ENCODE measurements at regions not wholly inside any gene's neighbourhood (a gene's known extent, or its start where the extent isn't known, plus 50 kb on each side); places are given as distances from the start of the nearest gene placed in this dataset.
"Not testable (repeated sequence)": the region's sequence is repeated elsewhere in the genome, so short reads cannot be mapped to it uniquely, and the experiment has no call there.

DNA sequence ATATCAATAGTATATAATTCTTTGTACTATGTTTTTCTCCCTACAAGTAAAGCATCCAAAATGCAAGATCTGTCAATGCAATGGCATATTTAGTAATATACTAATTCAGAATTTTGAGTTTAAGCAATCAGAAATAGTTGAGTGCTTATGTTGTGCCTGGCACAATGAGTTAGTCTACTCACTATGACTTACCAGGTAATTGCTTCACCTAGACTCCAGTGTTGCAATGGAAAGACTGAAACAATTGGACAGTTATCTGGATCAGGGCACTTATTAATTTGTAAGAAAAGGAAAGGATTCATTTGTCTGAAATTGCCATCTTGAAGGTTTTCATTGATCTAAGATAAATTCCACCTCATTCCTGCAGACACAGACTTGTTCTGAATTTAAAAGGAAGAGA is 97.6 kb upstream of the TCF4 start:
- Histone ChIP-seq H3K9ac (ENCODE audit: low read length) (no peak overlapping the region), H3K4me2 (ENCODE audit: low read depth, low read length) (no peak overlapping the region), H3K27ac (ENCODE audit: low read length) (no peak overlapping the region), H3K9me3 (replicated peaks; ENCODE audit: insufficient read depth, low read length) (no peaks in the 10 kb centered on the region), H3K36me3 (replicated peaks; ENCODE audit: insufficient read depth, low read length) (no peaks in the 10 kb centered on the region), H3K79me2 (ENCODE audit: low read length) (no peaks in the 10 kb centered on the region), H3K4me1 (ENCODE audit: low read length) (no peaks in the 10 kb centered on the region), H4K20me1 (ENCODE audit: insufficient read depth, low read length) (no peaks in the 10 kb centered on the region), H3K4me3 (ENCODE audit: low read length) (no peak overlapping the region), H2AFZ (ENCODE audit: low read length) (no peak overlapping the region), H3K9me2 (replicated peaks; ENCODE audit: insufficient read depth, low read length) (no peaks in the 10 kb centered on the region), H3K27me3 (replicated peaks; ENCODE audit: insufficient read depth, low read length) (no peaks in the 10 kb centered on the region), H3F3A (ENCODE audit: insufficient read depth, low read length) (no peaks in the 10 kb centered on the region)
- TF ChIP-seq, protein P1, sequence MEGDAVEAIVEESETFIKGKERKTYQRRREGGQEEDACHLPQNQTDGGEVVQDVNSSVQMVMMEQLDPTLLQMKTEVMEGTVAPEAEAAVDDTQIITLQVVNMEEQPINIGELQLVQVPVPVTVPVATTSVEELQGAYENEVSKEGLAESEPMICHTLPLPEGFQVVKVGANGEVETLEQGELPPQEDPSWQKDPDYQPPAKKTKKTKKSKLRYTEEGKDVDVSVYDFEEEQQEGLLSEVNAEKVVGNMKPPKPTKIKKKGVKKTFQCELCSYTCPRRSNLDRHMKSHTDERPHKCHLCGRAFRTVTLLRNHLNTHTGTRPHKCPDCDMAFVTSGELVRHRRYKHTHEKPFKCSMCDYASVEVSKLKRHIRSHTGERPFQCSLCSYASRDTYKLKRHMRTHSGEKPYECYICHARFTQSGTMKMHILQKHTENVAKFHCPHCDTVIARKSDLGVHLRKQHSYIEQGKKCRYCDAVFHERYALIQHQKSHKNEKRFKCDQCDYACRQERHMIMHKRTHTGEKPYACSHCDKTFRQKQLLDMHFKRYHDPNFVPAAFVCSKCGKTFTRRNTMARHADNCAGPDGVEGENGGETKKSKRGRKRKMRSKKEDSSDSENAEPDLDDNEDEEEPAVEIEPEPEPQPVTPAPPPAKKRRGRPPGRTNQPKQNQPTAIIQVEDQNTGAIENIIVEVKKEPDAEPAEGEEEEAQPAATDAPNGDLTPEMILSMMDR (IDR thresholded peaks at IDR 0.05; ENCODE audit: low read length) = no peak
- TF ChIP-seq EZH2 (optimal IDR thresholded peaks at IDR 0.05; ENCODE audit: low read depth, low read length) = no peak
- no peak for TF ChIP-seq EZH2phosphoT487 (IDR thresholded peaks at IDR 0.05; ENCODE audit: low read length)
- DNase-seq = no peak

DNA sequence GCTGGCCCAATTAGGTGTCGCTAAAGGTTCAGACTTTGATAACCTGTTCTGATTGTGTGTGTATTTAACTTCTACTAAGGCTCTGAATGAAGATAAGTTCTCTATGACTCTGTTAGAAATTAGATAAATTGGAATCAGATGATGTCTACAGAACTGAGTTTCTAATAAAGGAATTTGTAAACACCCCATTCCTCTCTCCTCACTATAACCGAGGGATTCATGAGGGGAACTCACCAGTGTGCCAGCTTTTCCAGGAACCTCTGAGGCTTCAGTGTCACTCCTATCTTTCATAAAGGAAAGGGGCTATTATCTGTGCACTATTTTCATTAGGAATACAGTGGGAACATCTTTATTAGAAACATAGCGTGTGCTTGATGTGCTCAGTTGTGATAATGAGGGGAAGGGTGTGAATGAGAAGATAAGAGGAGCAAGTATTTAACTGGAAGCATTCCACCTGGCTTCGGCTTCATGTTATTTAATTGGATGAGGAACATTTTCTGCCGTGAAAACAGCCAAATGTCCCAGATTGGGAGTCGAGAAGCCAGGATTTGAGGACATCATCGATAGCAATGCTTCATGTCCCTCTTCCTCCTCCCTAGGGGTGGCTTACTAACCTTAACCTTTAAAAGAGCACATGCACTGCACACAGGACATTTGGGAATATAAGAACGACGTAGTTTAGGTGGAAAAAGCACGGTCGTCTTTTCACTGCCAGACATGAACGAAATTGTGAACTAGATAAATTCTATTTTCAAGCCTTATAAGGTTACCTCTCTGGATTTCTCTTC is 84.8 kb upstream of the TCF4 start:
- no peaks in the 10 kb centered on the region for H3K27me3 ChIP-seq (replicated peaks; ENCODE audit: insufficient read depth, low read length)
- H3K4me3 ChIP-seq (ENCODE audit: low read length) = no peak overlapping the region
- no peaks in the 10 kb centered on the region for H3K9me3 ChIP-seq (replicated peaks; ENCODE audit: insufficient read depth, low read length)
- no peak overlapping the region for H3K4me2 ChIP-seq (ENCODE audit: low read depth, low read length)
- H2AFZ ChIP-seq (ENCODE audit: low read length) = no peak overlapping the region
- H3K36me3 ChIP-seq (replicated peaks; ENCODE audit: insufficient read depth, low read length) = no peaks in the 10 kb centered on the region
- H3K9ac ChIP-seq (ENCODE audit: low read length) = no peak overlapping the region
- TF ChIP-seq, protein P1 (IDR thresholded peaks at IDR 0.05; ENCODE audit: low read length) = no peak
- TF ChIP-seq EZH2phosphoT487 (IDR thresholded peaks at IDR 0.05; ENCODE audit: low read length) = no peak
- no peak for TF ChIP-seq EZH2 (optimal IDR thresholded peaks at IDR 0.05; ENCODE audit: low read depth, low read length)
- no peaks in the 10 kb centered on the region for H3F3A ChIP-seq (ENCODE audit: insufficient read depth, low read length)
- H3K79me2 ChIP-seq (ENCODE audit: low read length) = no peaks in the 10 kb centered on the region
- H3K27ac ChIP-seq (ENCODE audit: low read length) = no peak overlapping the region
- H3K4me1 ChIP-seq (ENCODE audit: low read length) = no peaks in the 10 kb centered on the region
- no peaks in the 10 kb centered on the region for H3K9me2 ChIP-seq (replicated peaks; ENCODE audit: insufficient read depth, low read length)
- no peak for DNase-seq
- no peaks in the 10 kb centered on the region for H4K20me1 ChIP-seq (ENCODE audit: insufficient read depth, low read length)

DNA sequence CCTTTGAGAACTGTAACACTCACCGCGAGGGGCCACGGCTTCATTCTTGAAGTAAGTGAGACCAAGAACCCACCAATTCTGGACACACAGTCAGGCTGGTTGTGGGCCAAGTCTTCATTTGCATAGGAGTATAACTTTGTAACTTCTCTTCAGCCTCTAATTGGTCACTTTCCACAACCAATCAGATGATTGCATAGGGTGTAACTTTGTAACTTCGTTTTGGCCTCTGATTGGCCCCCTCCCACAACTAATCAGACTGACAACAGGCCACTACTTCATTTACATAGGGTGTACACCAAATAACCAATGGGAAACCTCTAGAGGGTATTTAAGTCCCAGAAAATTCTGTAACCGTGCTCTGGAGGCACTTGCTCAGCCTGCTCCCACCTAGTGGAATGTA is 77.5 kb upstream of the TCF4 start:
- no peak for DNase-seq
- H3K27me3 ChIP-seq (replicated peaks; ENCODE audit: insufficient read depth, low read length) = no peaks in the 10 kb centered on the region
- no peak for TF ChIP-seq EZH2 (optimal IDR thresholded peaks at IDR 0.05; ENCODE audit: low read depth, low read length)
- TF ChIP-seq, protein P1 (IDR thresholded peaks at IDR 0.05; ENCODE audit: low read length) = no peak

DNA sequence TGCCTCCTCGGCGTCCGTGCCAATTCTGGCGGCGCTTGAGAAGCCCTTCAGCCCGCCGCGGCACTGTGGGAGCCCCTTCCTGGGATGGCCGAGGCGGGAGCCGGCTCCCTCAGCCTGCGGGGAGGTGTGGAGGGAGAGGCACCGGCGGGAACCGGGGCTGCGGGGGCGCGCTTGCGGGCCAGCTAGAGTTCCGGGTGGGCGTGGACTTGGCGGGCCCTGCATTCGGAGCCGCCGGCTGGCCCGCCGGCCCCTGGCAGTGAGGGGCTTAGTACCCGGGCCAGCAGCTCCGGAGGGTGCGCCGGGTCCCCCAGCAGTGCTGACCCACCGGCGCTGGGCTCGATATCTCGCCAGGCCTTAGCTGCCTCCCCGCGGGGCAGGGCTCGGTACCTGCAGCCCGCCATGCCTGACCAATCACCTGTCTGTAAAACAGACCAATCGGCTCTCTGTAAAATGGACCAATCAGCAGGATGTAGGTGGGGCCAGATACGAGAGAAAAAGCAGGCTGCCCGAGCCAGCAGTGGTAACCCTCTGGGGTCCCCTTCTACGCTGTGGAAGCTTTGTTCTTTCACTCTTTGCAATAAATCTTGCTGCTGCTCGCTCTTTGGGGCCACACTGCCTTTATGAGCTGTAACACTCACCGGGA is 76.9 kb upstream of the TCF4 start:
- H2AFZ ChIP-seq (ENCODE audit: low read length); H3K4me3 ChIP-seq (ENCODE audit: low read length); DNase-seq; H3K4me1 ChIP-seq (ENCODE audit: low read length); H3K9me3 ChIP-seq (replicated peaks; ENCODE audit: insufficient read depth, low read length); H3K36me3 ChIP-seq (replicated peaks; ENCODE audit: insufficient read depth, low read length); H3K9me2 ChIP-seq (replicated peaks; ENCODE audit: insufficient read depth, low read length); H3F3A ChIP-seq (ENCODE audit: insufficient read depth, low read length); H4K20me1 ChIP-seq (ENCODE audit: insufficient read depth, low read length); H3K4me2 ChIP-seq (ENCODE audit: low read depth, low read length); H3K27ac ChIP-seq (ENCODE audit: low read length); H3K27me3 ChIP-seq (replicated peaks; ENCODE audit: insufficient read depth, low read length); H3K9ac ChIP-seq (ENCODE audit: low read length); H3K79me2 ChIP-seq (ENCODE audit: low read length): not testable (repeated sequence)

More for the DNA sequence above, 77.5 kb upstream of the TCF4 start:
- no peaks in the 10 kb centered on the region for H3F3A ChIP-seq (ENCODE audit: insufficient read depth, low read length)
- H2AFZ ChIP-seq (ENCODE audit: low read length) = no peak overlapping the region
- H3K9me3 ChIP-seq (replicated peaks; ENCODE audit: insufficient read depth, low read length) = no peaks in the 10 kb centered on the region
- no peak overlapping the region for H3K4me3 ChIP-seq (ENCODE audit: low read length)
- H3K36me3 ChIP-seq (replicated peaks; ENCODE audit: insufficient read depth, low read length) = no peaks in the 10 kb centered on the region
- no peak overlapping the region for H3K27ac ChIP-seq (ENCODE audit: low read length)
- no peak overlapping the region for H3K9ac ChIP-seq (ENCODE audit: low read length)
- H3K4me2 ChIP-seq (ENCODE audit: low read depth, low read length) = no peak overlapping the region
- H3K79me2 ChIP-seq (ENCODE audit: low read length) = no peaks in the 10 kb centered on the region
- H3K4me1 ChIP-seq (ENCODE audit: low read length) = no peaks in the 10 kb centered on the region
- no peaks in the 10 kb centered on the region for H3K9me2 ChIP-seq (replicated peaks; ENCODE audit: insufficient read depth, low read length)
- no peaks in the 10 kb centered on the region for H4K20me1 ChIP-seq (ENCODE audit: insufficient read depth, low read length)

Data from MM.1S (cell line).